DMS 273 (cell line): ENCODE measurements at regions not wholly inside any gene's neighbourhood (a gene's known extent, or its start where the extent isn't known, plus 50 kb on each side); places are given as distances from the start of the nearest gene placed in this dataset.

ENCODE experiments used
- DNase-seq: peaks from one replicate; lab custom pipeline; 2025; ENCODE audit not compliant: unreplicated experiment; lab: John Stamatoyannopoulos, UW

DNA sequence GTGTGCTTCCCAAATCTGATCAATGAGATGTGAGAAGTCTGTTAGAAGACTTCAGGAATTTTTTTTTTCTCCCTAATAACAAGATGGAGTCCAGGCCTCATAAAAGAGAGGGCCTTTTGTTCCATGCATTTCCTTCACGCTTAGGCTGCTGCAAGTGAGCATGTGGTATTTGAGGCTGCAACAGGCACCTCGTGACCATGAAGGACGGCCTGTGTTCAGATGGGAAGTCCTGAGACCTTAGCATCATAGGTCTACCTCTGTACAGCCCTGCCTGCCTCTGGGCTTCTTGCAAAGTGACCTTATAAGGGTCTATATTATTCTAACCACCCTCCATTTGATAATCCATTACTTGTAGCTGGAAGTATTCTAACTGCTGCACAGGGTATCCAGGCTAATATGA, 86.6 kb downstream of the BOD1 start:
- DNase-seq = no peak

- DNase-seq = no peak
Observed at GRCh38 chr5:173527671-173528070, 88.8 kb downstream of the BOD1 start.

DNA sequence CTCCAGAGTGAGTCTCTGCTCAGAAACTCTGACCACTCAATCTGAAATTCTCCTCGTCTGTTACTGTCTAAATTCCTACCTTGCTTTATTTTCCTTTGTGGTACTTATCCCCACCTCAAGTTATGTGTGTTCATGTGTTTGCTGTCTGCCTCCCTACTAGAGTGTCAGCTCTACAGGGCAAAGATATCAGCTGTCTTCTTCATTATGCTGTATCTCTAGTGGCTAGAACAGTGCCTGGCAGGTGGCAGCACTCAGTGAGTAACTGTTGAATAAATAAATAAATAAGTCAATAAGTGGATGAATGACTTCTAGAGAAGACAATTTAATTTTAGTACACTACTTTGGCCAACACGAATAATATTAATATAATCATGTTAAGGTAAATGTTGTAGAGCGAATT, 92.3 kb downstream of the BOD1 start:
- no peak for DNase-seq

GRCh38 chr5:173523388-173523787, 93.1 kb downstream of the BOD1 start:
- no peak for DNase-seq

GRCh38 chr5:173522518-173522917, 93.9 kb downstream of the BOD1 start:
- no peak for DNase-seq

GRCh38 chr5:173518856-173519255, 97.6 kb downstream of the BOD1 start:
- no peak for DNase-seq

- DNase-seq = no peak
Observed at GRCh38 chr5:173517648-173518047, 98.8 kb downstream of the BOD1 start.

GRCh38 chr5:173515526-173515925, 100.9 kb downstream of the BOD1 start:
- no peak for DNase-seq

GRCh38 chr5:173514661-173515060, 101.8 kb downstream of the BOD1 start:
- DNase-seq = no peak

GRCh38 chr5:173513521-173513991, 102.9 kb downstream of the BOD1 start:
- no peak for DNase-seq

DNA sequence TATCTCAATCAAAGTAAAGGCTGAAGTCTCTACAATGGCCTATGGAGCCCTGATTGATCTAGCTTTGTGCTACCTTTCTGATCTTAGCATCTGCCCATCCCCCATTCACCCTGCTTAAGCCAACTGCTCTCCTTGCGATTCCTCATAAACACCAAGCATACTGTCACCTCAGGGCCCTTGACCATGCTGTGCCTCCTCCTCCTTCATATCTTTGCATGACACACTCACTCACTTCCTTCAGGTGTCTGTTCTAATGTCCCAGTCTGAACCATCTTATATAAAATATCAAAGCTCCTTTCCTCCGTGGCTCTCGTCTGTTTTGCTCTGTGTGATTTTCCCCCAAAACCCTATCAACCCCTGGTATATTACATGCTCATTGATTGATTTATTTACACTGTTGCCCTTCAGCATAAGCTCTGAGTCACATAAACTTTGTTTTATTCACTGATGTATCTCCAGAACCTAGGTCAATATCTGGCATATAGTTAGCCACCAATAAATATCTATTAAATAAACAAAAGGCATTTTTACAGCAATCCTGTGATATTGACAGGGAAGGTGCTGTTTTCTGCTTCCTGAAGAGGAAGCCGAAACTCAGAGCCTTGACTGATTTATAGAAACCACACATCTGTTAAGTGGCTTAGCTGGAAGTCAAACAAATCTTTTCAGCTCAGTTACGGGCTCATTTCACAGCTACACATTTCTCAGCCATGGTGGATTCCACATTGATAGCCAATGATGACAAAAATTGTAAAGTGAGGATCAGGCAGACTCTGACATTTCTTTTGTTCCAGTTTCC, 103.6 kb downstream of the BOD1 start:
- DNase-seq = no peak

DNA sequence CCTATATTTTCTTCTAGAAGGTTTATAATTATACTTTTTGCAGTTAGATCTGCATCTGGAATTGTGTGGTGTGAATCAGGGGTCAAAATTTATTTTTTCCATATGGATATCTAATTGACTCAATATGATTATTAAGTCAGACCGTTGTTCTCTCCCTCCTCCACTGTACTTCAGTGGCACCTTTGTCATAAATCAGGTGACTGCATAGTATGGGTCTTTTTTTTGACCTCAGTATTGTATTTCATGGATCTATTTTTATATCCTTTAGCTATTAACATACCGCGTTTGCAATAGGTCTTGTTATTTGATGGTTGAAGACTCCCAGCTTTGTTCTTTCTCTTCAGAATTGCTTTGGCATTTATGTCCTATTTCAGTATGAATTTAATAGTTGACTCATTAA, 107.4 kb downstream of the BOD1 start:
- no peak for DNase-seq

DNA sequence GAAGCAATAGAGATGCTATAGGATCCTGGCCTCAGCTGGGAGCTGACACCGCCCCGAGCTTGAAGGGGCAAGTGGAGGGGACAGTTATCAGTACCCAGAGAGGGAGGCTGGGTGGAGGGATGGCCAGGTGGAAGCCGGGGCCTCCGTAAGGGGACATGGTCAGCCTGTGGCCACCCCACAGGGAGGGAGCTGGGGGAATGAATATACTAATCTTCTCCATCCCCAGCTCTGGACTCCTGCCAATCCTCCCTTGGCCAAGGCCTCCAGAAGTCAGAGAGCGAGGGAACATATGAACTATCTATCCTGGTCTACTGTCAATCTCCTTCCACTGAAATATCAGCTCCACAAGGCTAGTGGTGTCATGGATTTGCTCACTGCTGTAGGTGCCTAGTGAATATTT, 109.3 kb downstream of the BOD1 start:
- DNase-seq = no peak

GRCh38 chr5:173505634-173506033, 110.8 kb downstream of the BOD1 start:
- no peak for DNase-seq

DNA sequence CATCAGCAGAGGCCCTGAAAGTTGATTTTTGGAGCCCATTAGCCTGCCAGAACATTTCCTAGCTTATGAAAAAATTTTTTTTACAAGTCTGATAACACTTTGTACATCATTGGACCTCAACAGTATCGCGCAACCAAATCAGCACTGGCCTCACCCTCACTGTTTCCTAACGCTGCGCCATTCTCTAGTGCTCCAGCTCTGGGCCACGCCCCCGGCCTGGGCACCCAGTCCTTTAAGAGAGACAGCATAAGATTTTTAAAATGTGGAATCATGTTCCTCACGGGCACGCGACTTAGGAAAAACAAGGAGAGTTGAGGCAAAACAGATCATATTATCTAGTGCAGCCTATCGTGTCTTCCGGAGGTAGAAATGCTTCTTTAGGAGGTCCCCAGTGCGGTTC, 114.5 kb downstream of the BOD1 start:
- no peak for DNase-seq

GRCh38 chr5:173501271-173501670, 115.2 kb downstream of the BOD1 start:
- DNase-seq = no peak

DNA sequence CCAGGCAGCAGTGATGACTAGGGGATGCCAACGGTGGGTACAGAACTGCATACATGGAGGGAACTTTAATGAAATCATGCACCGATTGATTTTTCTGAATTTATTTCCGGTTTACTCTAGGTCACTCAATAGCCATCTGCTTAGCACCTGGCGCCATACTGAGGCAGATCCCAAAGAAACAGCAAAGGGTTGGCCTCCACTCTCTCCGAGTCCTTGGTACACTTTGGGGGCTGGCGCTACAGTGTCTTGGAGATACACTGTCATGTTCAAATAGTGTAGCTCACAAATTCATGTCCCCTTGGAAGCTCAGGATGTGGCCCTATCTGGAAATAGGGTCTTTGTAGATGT, 116.3 kb downstream of the BOD1 start:
- no peak for DNase-seq

GRCh38 chr5:173499471-173500212, 116.8 kb downstream of the BOD1 start:
- no peak for DNase-seq

GRCh38 chr5:173498739-173499470, 117.5 kb downstream of the BOD1 start:
- no peak for DNase-seq

GRCh38 chr5:173498286-173498685, 118.2 kb downstream of the BOD1 start:
- no peak for DNase-seq

- no peak for DNase-seq
Observed at GRCh38 chr5:173497685-173498084, 118.8 kb downstream of the BOD1 start.

DNA sequence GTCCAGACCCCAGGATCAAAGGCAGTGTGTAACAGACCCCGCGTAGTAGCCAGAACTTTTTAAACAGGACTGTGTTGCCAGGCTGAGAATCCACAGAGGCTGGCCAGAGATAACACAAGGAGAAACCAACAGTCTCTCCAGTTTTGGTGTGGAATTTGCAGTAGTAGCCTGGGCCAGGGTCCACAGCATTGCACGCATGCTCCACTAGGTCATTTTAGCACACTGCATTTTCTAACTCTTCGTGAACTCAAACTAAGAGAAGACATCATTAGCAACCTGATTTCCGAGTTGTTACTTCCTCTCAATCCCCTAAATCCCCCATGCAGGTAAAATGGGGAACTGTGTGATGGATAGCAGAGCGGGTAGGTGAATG, 119.6 kb downstream of the BOD1 start:
- DNase-seq = no peak
